HepG2 (cell line): ENCODE measurements at regions not wholly inside any gene's neighbourhood (a gene's known extent, or its start where the extent isn't known, plus 50 kb on each side); places are given as distances from the start of the nearest gene placed in this dataset.

Source experiments
- AKAP8 ChIP-seq: sonication (generic); formaldehyde crosslinking; IDR thresholded peaks from 2 replicates; pipeline ENCODE4 v1.5.1; 2020; ENCODE audit warnings: mild to moderate bottlenecking, missing genetic modification reagents
- CBFB ChIP-seq: sonication (generic); formaldehyde crosslinking; IDR thresholded peaks from 2 replicates; pipeline ENCODE4 v1.4.0; 2020; ENCODE audit warnings: missing genetic modification reagents
- KAT7 ChIP-seq: IDR thresholded peaks from 2 replicates; pipeline ENCODE4 v1.6.1; 2018; ENCODE audit warnings: borderline replicate concordance, missing compliant biosample characterization
- KDM1A ChIP-seq: IDR thresholded peaks from 2 replicates; pipeline ENCODE4 v1.6.1; 2016; ENCODE audit warnings: missing compliant biosample characterization
- NR2C2 ChIP-seq: sonication (generic); formaldehyde crosslinking; IDR thresholded peaks from 2 replicates; pipeline ENCODE4 v1.4.0; 2020; ENCODE audit warnings: missing genetic modification reagents, mild to moderate bottlenecking, moderate library complexity, borderline replicate concordance
- POLR2AphosphoS5 ChIP-seq: IDR thresholded peaks from 2 replicates; pipeline ENCODE4 v1.6.1; 2012; ENCODE audit warnings: low read depth, low read length
- SP4 ChIP-seq: sonication (generic); formaldehyde crosslinking; IDR thresholded peaks from 2 replicates; pipeline ENCODE4 v1.8.1; 2023; ENCODE audit warnings: mild to moderate bottlenecking, missing genetic modification reagents
- SPEN ChIP-seq: sonication (generic); formaldehyde crosslinking; IDR thresholded peaks from 2 replicates; pipeline ENCODE4 v1.5.1; 2020; ENCODE audit warnings: low read depth, mild to moderate bottlenecking, missing genetic modification reagents
- TBX3 ChIP-seq: fragments of 450-650 bp; IDR thresholded peaks from 2 replicates; pipeline ENCODE4 v1.6.1; 2017; ENCODE audit warnings: antibody characterized with exemption, mild to moderate bottlenecking, inconsistent platforms, borderline replicate concordance
- ZSCAN25 ChIP-seq: sonication (generic); formaldehyde crosslinking; IDR thresholded peaks from 2 replicates; pipeline ENCODE4 v1.8.0; 2022; ENCODE audit warnings: mild to moderate bottlenecking, missing genetic modification reagents
- TF ChIP-seq, protein P1 (sequence below): sonication (generic); formaldehyde crosslinking; IDR thresholded peaks from 2 replicates; pipeline ENCODE4 v1.5.0; 2020; ENCODE audit warnings: mild to moderate bottlenecking, missing genetic modification reagents, moderate library complexity
- TF ChIP-seq, protein P2 (sequence below): sonication (generic); formaldehyde crosslinking; IDR thresholded peaks from 2 replicates; pipeline ENCODE4 v1.5.0; 2020; ENCODE audit warnings: missing genetic modification reagents
- TF ChIP-seq, protein P3 (sequence below), 2 experiments: IDR thresholded peaks; 2 replicates each; pipeline ENCODE4 v1.6.1; 2011 to 2012; ENCODE audit warnings: low read length in 2 of 2, borderline replicate concordance in 1 of 2, low read depth in 1 of 2, mild to moderate bottlenecking in 1 of 2, moderate library complexity in 1 of 2

DNA sequence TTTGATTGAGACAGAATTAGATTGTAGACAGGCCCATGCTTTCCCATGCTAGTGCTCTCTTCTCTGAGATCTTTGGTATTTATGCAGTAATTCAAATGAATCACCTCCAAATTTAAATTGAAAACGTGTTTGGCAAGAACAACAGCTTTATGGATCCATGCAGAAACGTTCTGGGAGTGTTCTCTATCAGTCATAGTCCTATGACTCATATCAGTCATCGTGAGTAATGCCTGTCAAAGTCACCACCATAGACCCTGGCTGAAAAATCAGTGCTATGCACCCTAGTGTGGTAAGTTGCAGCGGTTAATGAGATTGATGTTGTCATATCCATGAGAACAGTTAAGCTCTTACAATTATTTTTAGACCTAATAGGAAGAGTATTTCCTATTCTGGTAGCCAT lies 90.1 kb upstream of the FOXG1 start:
- TF ChIP-seq, protein P1, sequence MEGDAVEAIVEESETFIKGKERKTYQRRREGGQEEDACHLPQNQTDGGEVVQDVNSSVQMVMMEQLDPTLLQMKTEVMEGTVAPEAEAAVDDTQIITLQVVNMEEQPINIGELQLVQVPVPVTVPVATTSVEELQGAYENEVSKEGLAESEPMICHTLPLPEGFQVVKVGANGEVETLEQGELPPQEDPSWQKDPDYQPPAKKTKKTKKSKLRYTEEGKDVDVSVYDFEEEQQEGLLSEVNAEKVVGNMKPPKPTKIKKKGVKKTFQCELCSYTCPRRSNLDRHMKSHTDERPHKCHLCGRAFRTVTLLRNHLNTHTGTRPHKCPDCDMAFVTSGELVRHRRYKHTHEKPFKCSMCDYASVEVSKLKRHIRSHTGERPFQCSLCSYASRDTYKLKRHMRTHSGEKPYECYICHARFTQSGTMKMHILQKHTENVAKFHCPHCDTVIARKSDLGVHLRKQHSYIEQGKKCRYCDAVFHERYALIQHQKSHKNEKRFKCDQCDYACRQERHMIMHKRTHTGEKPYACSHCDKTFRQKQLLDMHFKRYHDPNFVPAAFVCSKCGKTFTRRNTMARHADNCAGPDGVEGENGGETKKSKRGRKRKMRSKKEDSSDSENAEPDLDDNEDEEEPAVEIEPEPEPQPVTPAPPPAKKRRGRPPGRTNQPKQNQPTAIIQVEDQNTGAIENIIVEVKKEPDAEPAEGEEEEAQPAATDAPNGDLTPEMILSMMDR (CRISPR knock-in tag) = no peak
- TF ChIP-seq NR2C2 (CRISPR knock-in tag) (no peak), KDM1A (CRISPR knock-in tag) (no peak), AKAP8 (no peak), KAT7 (CRISPR knock-in tag) (no peak), SP4 (CRISPR knock-in tag) (no peak), TBX3 (no peak), CBFB (CRISPR knock-in tag) (no peak), SPEN (CRISPR knock-in tag) (no peak), POLR2AphosphoS5 (no peak), ZSCAN25 (CRISPR knock-in tag) (no peak)
- TF ChIP-seq, protein P2, sequence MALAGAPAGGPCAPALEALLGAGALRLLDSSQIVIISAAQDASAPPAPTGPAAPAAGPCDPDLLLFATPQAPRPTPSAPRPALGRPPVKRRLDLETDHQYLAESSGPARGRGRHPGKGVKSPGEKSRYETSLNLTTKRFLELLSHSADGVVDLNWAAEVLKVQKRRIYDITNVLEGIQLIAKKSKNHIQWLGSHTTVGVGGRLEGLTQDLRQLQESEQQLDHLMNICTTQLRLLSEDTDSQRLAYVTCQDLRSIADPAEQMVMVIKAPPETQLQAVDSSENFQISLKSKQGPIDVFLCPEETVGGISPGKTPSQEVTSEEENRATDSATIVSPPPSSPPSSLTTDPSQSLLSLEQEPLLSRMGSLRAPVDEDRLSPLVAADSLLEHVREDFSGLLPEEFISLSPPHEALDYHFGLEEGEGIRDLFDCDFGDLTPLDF (CRISPR knock-in tag) = no peak
- TF ChIP-seq, protein P3, sequence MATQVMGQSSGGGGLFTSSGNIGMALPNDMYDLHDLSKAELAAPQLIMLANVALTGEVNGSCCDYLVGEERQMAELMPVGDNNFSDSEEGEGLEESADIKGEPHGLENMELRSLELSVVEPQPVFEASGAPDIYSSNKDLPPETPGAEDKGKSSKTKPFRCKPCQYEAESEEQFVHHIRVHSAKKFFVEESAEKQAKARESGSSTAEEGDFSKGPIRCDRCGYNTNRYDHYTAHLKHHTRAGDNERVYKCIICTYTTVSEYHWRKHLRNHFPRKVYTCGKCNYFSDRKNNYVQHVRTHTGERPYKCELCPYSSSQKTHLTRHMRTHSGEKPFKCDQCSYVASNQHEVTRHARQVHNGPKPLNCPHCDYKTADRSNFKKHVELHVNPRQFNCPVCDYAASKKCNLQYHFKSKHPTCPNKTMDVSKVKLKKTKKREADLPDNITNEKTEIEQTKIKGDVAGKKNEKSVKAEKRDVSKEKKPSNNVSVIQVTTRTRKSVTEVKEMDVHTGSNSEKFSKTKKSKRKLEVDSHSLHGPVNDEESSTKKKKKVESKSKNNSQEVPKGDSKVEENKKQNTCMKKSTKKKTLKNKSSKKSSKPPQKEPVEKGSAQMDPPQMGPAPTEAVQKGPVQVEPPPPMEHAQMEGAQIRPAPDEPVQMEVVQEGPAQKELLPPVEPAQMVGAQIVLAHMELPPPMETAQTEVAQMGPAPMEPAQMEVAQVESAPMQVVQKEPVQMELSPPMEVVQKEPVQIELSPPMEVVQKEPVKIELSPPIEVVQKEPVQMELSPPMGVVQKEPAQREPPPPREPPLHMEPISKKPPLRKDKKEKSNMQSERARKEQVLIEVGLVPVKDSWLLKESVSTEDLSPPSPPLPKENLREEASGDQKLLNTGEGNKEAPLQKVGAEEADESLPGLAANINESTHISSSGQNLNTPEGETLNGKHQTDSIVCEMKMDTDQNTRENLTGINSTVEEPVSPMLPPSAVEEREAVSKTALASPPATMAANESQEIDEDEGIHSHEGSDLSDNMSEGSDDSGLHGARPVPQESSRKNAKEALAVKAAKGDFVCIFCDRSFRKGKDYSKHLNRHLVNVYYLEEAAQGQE (IDR thresholded peaks at IDR 0.05; ENCODE audit: borderline replicate concordance in 1 of 2, low read depth in 1 of 2, low read length in 2 of 2) = no peak
